ENCODE measurements at regions not wholly inside any gene's neighbourhood (a gene's known extent, or its start where the extent isn't known, plus 50 kb on each side); places are given as distances from the start of the nearest gene placed in this dataset.

- no peak for TF ChIP-seq POLR2AphosphoS5 (IDR thresholded peaks at IDR 0.05; ENCODE audit: low read depth, low read length)
- no peak for TF ChIP-seq POLR2A (IDR thresholded peaks at IDR 0.05; ENCODE audit: low read depth, low read length)
Measured at GRCh38 chr10:88119160-88119559, 255.7 kb downstream of the PTEN start.

Measured in GM12891 (cell line).